ENCODE measurements at regions not wholly inside any gene's neighbourhood (a gene's known extent, or its start where the extent isn't known, plus 50 kb on each side); places are given as distances from the start of the nearest gene placed in this dataset.
"Not testable (repeated sequence)": the region's sequence is repeated elsewhere in the genome, so short reads cannot be mapped to it uniquely, and the experiment has no call there.

- no peak for DNase-seq (ENCODE audit: low spot score)
Measured at GRCh38 chr9:18274693-18275092, 199.3 kb upstream of the ADAMTSL1 start.

DNA sequence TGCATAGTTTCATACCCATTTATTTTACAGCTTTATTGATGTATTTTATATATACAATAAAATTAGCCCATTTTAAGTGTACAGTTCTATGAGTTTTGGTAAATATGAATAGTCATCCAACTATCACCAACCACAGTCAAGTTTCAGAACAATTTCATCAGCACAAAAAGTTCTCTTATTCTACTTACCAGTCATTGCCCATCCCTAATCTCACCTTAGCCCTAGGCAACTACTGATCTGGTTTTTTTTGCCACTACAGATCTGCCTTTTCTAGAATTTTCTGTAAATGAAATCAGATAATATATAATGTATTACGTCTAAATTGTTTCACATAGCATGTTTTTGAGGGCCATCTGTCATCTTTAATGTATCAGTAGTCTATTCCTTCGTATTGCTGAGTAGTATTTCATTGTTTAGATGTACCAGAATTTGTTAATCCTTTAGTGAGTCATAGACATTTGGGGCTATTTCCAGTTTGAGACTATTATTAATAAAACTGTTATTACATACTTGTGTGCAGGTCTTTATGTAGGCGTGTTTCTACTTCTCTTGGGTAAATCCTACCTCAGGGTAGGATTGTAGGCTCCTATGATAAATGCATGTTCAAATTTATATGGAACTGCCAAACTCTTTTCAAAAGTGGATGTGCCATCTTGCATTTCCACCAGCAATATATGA is 198.5 kb upstream of the ADAMTSL1 start:
- DNase-seq (ENCODE audit: low spot score): no peak

- DNase-seq (ENCODE audit: low spot score): no peak
Measured at GRCh38 chr9:18281291-18281690, 192.7 kb upstream of the ADAMTSL1 start.

- DNase-seq (ENCODE audit: low spot score): no peak
Measured at GRCh38 chr9:18294229-18294628, 179.7 kb upstream of the ADAMTSL1 start.

DNA sequence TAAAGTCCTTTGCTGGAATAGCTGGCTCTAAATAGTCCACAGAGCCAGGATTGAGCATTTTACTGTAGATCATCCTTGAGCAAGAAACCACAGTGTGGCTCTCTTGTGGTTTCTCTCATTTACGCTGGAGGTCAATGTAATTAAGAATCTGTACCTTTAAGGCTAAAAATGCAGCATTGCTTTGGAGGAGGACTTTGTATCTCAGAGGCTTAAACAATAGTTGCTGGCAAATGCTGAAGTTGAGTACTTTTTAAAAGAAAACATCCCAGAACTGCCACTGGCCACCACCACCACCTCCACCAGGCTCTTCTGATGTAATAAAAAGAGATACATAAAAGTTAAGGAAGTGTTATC is 177.3 kb upstream of the ADAMTSL1 start:
- DNase-seq (ENCODE audit: low spot score): no peak

GRCh38 chr9:18297056-18297841 is 176.7 kb upstream of the ADAMTSL1 start:
- no peak for DNase-seq (ENCODE audit: low spot score)

DNA sequence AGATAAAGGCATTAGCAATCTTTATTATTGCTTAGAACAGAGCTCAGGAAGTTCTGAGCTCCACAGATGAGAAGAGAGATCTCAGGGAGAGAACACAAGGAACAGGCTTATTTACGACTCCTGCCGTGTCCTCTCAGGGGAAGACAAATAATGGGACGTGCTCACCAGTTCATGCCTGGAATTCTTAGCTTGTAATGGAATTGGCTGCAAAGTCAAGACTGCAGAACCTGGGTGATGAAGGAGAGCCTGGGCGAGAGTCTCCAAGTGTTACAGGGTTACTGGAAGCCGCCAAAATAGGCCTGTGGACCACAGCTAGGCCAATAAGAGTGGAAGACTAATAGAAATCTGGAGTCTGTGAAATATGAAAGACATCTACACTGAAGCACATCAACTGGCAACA is 174.5 kb upstream of the ADAMTSL1 start:
- no peak for DNase-seq (ENCODE audit: low spot score)

GRCh38 chr9:18305167-18305806 is 168.7 kb upstream of the ADAMTSL1 start:
- DNase-seq (ENCODE audit: low spot score): not testable (repeated sequence)

DNA sequence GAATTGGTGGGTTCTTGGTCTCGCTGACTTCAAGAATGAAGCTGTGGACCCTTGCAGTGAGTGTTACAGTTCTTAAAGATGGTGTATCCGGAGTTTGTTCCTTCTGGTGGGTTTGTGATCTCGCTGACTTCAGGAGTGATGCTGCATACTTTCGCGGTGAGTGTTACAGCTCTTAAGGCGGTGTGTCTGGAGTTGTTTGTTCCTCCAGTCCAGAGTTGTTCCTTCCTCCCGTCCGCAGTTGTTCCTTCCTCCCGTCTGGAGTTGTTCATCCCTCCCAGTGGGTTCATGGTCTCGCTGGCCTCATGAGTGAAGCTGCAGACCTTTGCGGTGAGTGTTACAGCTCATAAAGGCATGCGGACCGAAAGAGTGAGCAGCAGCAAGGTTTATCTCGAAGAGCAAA is 159.6 kb upstream of the ADAMTSL1 start:
- no peak for DNase-seq (ENCODE audit: low spot score)

DNA sequence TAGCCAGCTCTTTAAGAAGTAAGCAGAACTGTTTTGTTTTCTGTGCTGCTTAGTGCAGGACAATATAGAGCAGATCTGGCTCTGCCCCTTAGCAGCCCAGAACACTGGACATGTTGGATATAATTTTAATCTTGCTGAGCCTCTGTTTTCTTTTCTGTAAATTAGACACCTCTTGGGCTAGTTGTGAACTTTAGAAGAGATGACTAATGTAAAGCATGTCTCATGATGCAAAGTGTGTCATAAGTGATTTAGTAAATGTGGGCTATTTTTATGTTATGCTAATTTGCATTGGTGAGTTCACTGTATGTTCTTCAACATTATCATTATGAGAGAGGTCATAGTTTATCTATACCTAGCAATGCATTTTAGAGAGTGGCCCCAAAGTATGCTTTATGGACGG is 156.1 kb upstream of the ADAMTSL1 start:
- DNase-seq (ENCODE audit: low spot score): no peak

DNA sequence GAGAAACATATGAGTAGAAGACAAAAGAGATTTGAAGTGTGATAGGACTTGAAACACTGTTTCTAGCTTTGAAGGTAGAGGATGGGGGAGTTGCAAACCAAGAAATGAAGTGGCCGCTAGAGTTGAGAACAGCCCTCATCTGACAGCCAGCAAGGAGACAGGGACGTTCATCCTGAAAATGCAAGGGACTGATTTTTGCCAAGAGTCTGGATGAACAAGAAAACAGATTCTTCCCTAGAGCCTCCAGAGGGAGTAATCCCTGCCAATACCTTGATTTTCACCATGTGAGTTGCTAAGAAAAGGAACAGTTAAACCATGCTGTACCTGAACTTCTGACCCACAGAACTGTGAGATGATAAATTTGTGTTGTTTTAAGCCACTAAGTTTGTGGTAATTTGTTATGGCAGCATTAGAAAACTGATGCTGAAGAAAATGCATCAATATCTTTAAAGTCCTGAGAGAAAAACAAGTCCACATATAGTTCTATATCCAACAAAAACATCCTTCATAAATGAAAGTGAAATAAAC is 154.0 kb upstream of the ADAMTSL1 start:
- no peak for DNase-seq (ENCODE audit: low spot score)

DNA sequence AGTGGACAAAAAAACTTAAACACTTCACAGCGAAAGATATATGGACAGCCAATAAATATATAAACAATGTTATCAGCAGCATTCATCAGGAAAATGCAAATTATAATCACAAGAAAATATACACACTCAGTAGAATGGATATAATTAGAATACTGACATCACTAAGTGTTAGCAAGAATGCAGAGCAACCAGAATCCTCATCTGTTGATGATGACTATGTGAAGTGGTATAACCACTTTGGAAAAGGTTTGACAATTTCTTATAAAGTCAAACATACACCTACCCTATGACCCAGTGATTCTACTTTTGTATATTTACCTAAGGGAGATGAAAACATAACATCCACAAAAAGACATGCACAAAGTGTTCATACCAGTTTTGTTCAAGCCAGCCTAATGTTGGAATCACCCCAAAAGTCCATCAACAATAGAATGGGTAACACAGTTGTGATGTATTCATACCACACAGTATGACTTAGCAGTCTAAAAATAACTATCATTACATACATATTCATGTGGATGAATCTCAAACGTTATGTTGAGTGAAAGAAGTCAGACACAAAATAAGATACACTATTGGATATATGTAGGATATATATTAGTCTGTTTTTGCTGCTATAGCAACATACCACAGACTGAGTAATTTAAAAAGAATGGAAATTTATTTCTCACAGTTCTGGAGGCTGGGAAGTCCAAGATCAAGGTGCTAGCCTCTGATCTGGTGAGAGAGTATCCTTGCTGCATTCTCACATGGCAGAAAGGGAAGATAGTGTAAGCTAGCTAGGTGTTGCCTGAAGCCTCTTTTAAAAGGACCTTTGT is 148.8 kb upstream of the ADAMTSL1 start:
- no peak for DNase-seq (ENCODE audit: low spot score)

DNA sequence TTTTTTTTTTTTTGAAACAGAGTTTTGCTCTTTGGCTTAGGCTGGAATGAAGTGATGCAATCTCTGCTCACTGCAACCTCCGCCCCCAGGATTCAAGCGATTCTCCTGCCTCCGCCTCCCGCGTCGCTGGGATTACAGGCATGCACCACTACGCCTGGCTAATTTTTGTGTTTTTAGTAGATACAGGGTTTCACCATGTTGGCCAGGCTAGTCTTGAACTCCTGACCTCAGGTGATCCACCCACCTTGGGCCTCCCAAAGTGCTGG is 148.3 kb upstream of the ADAMTSL1 start:
- DNase-seq (ENCODE audit: low spot score): not testable (repeated sequence)

DNA sequence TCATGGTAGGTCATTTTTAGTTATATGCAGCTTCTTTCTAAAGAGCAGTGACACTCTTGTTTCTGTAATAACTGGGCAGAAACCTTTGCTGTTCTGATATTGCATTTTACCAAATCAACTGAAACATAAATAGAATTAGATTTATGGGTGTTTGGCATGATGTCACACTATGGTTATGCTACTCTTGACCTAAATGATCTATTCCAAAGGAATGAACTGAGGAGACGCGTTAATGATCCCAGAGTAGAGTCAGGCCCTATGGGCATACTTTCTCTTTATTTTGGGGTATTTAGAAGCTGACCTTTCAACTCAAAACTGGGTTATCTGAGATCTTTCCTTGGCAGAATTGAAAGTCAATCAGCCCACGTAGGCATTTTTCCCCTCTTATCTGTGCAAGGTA is 146.8 kb upstream of the ADAMTSL1 start:
- DNase-seq (ENCODE audit: low spot score): no peak

- DNase-seq (ENCODE audit: low spot score): no peak
Measured at GRCh38 chr9:18330401-18331309, 143.3 kb upstream of the ADAMTSL1 start.

DNA sequence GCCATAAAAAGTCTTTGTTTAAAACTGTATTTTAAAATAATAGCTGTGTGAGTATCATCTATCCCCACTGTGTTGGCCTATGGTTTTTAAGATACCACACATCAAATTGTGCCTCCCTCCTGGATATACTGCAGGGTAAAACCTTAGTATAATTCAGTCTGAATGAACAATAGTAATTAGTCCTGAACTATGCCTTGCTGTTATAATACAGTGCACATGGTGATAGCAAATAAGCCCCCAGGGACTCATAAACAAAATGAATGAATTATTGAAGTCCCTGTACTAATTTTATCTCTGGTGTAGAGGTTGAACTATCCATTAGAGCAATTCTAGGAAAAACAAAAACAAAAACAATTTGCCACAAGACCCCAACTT is 142.7 kb upstream of the ADAMTSL1 start:
- DNase-seq (ENCODE audit: low spot score): no peak

DNA sequence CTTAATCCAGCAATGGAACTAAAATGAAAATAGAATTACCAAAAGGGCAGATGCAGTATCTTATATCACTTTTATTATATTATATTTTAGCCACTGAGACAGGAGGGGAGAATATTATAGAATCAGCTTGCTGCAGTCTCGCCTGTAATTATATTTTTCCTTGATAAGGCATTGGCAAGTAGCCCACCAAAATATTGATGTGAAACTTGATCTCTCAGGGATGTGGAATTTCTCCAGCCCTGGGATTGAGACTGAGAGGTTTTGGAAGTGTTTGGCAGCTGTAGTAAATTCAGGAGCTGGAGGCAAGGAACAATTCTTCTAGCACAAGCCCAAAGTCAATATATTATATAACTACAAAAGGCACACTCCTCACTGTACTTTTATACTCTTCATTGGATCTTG is 142.1 kb upstream of the ADAMTSL1 start:
- no peak for DNase-seq (ENCODE audit: low spot score)

DNA sequence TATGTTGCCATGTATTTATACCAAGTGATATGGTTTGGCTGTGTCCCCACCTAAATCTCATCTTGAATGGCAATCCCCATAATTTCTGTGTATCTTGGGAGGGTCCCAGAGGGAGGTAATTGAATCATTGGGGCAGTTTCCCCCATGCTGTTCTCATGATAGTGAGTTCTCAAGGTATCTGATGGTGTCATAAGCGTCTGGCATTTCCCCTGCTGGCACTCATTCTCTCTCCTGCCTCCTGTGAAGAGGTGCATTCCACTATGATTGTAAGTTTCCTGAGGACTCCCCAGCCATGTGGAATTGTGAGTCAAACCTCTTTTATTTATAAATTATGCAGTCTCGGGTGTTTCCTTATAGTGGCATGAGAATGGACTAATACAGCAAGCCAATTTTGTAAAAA is 140.8 kb upstream of the ADAMTSL1 start:
- DNase-seq (ENCODE audit: low spot score): no peak

GRCh38 chr9:18335825-18336224 is 138.1 kb upstream of the ADAMTSL1 start:
- no peak for DNase-seq (ENCODE audit: low spot score)

GRCh38 chr9:18338042-18338441 is 135.9 kb upstream of the ADAMTSL1 start:
- DNase-seq (ENCODE audit: low spot score): no peak

DNA sequence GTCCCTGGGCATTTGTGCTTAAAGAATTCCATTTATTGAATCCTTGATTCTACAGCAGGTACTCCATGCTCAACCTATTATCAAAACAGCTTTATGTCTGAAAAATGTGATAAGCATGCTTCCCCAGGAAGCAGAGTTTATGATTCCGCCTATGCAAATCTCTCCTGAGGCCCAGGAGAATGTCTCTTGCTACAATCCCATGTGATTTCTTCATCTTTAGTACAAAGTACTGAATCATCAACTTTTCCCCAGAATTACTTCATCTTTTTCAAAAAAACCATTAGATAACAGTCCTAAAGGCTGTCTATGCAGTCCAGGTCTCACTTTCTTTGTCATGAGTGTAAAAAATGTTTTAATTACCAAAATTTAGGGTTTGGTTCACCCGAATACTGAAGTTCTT is 130.2 kb upstream of the ADAMTSL1 start:
- DNase-seq (ENCODE audit: low spot score): no peak

Data from HT-29 (cell line).